Hindlimb muscle (tissue), 1 donor: ENCODE measurements at regions not wholly inside any gene's neighbourhood (a gene's known extent, or its start where the extent isn't known, plus 50 kb on each side); places are given as distances from the start of the nearest gene placed in this dataset.
"Not testable (repeated sequence)": the region's sequence is repeated elsewhere in the genome, so short reads cannot be mapped to it uniquely, and the experiment has no call there.

ENCODE experiments used
- DNase-seq: peaks from one replicate; pipeline ENCODE4 v3.0.0-alpha.2; 2013

DNA sequence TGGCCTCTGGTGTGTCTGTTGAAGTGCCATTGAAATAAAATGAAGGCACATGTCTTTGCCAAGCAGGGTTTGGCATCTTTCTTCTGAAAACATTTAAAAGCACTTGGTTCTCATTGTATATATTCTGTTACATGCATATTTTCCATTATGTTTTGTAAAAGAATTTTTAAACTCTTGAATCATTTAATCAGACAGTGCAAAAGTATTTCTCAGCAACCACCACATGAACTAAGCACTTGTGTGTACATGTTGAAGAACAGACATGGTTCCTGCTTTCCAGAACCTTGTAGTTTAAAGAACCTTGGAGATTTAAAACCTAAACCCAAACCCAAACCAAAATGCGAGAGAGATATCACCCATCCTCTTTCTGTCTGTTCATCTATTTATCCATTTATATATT lies 220.3 kb upstream of the GIMD1 start:
- no peak for DNase-seq

DNA sequence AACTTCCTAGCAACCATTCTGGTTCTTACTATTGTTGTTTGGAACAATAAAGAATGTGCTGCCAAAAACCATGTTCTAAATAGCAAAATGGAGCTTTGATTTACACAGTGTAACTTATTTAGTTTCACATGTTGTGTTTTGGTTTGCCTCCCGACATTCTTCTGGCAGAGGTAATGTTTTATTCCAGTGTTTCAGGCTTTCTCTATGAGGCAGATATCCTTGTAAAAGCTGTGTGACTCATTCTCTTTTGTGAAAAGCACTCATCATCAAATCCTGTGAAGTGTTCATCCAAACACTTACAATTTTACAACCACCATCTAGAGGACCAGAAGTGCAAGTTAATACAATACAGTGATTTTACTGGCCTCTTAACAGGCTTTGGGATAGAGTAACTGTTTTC lies 219.0 kb upstream of the GIMD1 start:
- DNase-seq: peak; percentile 52

DNA sequence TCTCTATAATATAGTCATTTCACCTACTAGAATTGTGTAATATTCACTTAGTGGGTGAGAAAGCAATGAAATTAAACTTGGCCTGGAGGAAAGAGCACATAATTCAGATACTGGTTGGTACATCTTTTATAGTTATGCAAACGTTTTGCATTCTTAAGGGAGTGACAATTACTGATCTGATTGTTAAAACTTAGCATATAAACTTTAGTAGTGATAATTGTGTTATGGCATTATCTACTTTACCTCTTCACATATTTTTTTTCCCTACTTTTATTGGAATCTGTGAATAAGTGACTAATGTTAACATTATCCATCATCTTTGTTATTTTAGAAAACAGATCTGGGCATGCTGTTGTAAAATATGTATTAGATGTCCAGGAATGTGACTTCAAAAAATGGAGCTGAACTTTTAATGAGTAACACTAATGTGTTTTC lies 217.4 kb upstream of the GIMD1 start:
- no peak for DNase-seq

DNA sequence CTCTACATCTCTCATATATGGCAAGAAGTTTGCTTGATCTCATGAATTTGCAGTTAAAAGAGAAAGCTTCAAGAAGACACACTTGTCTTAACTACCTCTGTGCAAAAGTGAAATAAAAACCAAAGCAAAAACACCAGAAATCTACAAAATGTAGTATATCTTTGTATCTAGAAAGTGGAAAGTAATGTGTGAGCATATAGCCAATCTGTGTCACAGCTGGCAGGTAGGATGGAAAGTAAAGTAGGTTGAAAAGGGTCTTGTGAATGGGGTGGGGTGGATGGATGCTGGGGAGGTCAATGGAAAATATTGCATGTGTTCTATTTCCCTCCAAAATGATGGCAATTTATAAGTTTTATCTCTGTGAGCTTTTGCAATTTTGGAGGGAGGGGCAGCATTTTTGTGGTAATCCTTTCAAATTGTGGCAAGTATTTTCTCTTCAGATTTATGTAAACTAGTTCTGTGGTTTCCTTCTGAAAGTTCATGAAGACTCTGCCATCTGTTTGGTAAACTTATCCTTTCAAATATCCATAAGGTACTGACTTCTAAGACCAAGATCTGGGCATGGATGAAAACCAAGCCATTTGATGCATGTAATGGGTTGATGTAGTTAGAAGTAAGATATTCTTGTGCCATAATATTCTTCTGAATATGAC lies 215.9 kb upstream of the GIMD1 start:
- DNase-seq: no peak

DNA sequence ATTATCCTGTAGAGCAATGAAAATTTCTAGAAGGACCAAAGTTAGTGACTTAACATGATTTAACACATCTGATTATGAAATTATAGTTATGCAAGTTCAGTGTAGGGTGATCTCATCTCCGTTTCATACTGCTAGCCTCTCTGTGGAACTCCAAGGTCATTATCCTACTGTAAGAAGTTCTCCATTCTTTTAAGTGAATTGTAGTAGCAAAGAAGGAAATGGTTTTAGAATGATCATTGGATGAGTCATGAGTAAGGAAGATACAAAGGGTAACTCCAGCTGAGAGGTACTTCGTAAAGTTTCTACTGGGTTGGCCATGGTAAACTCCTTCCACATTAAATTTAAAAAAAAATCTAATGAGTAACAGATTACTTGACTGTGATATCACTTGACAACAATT lies 215.0 kb upstream of the GIMD1 start:
- DNase-seq: no peak

DNA sequence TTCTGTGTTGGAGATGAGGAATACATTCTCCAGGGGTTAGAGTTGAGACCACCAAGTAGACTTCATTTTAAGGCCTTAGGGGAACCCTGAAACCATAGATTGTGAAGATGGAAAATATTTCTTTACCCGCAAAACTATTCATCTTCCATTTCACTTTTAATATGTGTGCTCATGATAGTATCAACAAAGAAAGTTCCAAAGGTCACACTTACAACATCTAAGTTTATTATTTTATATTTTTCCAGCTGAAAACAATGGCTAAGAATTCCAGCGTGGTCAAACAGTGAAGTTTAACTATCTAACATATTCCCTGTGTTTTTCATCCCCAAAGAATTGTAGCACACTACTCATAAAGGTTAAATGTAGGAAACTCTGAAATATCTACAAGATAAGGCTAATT lies 214.5 kb upstream of the GIMD1 start:
- no peak for DNase-seq

DNA sequence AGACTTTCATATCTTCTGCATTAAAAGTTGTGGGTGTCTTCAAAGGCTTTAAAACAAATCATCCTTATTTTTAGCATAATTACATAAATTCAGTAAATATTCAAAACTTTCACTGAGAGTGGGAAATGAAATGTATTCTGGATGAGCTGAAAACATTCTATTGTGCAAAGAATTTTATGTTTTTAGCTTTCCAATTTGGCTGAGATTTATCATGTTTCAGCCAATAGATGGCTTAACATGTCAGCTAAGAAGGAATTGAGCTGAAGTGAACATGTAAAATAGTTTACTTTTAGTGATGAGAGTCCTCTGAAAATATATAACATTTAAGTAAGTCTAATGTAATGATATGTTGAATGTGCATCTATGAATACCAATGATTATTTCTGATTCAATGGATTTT lies 213.5 kb upstream of the GIMD1 start:
- DNase-seq: no peak

DNA sequence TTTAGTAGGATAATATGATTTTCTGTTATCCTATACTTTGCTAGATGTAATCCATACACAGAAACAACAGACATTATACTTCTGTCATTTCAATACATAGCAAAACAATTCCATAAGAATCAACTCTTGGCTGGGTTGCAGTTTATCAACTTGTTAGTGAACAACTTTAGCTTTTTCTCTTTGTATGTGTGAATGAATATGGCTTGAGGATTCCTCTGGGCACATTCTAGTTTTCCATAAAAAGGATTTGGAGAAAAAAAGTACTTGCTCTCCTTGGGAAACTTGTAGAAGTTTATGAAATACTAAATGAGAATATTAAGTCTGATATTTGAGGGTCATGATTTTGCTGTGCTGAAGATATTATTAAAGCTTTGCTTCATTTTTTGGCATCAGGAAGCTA lies 210.7 kb upstream of the GIMD1 start:
- no peak for DNase-seq

DNA sequence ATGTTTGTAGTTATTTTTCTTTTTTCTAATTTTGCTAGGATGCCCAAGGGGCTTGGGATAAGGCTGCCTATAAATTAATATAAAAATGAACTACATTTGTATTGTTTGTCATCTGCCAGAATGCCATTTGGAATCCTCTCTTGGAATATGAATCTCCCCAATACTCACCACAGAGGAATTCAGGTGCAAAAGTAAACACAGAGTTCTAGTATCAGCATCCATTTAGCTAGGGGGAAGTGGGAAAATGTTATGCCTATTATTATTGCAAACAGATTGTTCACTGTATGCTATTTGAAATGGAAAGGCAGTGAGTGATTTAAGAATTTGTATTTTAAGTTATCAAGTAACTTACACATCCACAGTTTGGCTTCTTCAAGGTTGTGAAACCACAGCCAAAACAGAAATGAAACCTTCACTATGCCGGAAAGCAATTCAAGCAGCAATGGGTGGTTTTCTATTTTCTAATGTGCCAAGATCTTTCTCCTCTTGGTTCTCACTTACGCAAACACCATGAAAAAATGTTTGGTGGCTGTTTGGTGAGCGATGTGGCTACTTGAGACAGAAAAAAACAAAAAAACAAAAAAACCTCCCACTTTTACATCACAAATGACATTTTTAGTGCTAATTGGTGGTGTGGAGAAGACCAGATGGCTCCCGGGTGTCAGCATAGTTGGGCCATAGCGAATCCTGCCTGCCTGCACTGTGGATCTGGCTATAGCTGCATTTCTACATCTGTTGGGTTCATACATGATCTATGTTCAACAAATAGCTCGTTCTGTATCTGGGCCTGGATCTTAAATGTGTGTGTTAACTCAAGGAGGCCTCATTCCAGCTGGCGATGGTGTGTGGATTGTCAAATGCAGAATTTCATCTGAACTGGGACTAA lies 200.8 kb upstream of the GIMD1 start:
- peak; percentile 79 for DNase-seq

DNA sequence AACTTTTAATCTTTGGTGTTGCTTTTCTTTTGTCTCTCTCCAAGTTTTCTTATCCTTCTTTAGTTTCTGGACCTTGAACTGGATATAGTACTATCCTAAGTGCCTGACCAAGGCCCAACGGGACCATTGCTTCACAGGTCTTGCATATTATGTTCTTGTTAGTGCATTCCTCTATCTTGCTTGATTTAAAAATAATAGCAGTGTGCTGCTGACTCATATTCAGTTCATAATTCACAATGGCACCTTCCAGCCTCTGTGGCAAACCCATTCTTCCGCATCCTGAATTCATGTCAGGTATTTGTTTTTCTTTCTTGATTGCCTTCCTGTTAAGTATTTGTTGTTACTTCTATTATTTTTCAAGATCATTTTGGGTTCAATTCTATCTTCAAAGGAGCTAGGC lies 197.1 kb upstream of the GIMD1 start:
- DNase-seq: no peak

DNA sequence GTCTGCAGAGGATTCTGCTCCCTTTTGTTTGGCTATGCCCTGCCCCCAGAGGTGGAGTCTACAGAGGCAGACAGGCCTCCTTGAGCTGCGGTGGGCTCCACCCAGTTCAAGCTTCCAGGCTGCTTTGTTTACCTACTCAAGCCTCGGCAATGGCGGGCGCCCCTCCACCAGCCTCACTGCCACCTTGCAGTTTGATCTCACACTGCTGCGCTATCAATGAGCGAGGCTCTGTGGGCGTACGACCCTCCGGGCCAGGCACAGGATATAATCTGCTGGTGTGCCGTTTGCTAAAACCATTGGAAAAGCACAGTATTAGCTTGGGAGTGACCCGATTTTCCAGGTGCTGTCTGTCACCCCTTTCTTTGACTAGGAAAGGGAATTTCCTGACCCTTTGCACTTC lies 195.1 kb upstream of the GIMD1 start:
- not testable (repeated sequence) for DNase-seq

DNA sequence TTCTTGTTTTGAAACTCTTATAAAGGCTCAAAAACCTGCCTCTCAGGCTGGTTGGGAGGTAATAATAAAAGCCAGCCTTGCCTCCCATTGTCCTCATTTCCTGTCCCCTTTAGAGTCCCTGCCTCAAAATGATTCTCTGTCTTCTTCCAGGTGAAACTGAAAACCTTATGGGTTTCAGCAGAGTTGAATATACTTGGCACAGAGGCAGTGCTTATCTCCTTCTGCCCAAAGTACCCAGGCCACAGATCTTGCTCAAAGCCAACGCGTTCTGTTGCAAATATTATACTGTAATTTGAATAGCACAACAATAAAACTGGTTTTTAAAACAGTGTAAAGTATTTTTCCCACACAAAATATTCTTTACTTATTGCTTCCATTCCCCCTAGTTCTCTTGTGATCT lies 183.1 kb upstream of the GIMD1 start:
- no peak for DNase-seq

DNA sequence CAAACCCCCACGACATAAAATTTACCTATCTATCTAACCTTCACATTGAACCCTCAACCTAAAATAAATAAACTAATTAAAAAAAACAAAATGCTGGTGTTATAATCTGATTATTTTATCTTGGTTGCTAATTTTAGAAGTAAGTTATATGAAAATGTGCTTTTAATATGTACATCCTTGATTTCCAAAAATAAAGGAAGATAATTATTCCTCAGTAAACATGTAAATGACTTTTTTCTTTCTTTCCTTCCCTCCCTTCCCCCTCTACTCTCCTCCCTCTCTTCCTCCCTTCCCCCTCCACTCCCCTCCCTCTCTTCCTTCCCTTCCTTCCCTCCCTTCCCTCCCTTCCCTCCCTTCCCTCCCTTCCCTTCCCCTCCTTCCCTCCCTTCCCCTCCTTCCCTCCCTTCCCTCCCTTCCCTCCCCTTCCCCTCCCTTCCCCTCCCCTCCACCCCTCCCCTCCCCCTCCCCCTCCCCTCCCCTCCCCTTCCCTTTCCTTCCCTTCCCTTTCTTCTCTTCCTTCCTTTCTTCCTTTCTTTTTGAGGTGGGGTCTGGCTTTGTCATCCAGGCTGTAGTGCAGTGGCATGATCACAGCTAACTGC lies 180.0 kb upstream of the GIMD1 start:
- no peak for DNase-seq

DNA sequence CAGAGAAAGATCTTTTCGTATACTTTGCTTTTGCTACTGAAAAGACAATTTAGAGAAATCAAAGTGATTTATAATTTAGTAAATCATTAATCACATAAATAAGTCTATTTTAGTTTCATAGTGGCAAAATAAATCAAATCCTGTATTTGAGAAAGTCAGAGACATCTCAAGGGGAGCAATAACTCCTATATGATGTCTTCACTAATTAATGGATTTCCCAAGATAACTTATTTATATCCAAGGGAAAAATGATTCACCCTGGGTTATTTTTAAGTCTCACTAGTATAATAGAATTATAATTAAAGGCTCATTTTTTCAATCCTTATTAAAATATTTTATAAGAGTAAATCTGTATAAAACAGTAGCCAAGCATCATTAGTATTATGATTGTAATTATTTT lies 177.8 kb upstream of the GIMD1 start:
- DNase-seq: no peak

DNA sequence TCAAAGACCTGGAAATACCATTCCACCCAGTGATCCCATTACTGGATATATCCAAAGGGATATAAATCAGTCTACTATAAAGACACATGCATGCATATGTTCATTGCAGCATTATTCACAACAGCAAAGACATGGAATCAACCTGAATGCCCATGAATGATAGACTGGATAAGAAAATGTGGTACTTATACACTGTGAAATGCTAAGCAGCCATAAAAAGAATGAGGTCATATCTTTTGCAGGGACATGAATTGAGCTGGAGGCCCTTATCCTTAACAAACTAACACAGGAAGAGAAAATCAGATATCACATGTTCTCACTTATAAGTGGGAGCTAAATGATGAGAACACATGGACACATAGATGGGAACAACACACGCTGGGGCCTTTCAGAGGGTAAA lies 174.0 kb upstream of the GIMD1 start:
- DNase-seq: not testable (repeated sequence)

DNA sequence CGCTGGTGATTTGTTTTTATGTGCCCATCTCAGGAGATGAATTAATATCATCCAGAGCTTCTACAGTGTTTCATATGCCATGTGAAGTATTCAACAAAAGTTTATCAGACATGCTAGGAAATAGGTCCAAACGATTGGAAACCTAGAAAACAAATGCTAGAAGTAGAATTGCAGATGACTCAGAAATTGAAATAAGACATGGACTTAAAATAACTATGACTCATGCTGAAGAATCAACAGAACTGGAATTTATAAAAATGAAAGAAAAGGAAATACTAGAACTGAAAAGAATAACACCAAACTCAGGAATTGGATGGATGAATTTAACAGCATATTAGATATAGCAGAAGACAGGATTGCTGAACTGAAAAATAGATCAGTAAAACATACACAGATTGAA lies 172.7 kb upstream of the GIMD1 start:
- DNase-seq: no peak

DNA sequence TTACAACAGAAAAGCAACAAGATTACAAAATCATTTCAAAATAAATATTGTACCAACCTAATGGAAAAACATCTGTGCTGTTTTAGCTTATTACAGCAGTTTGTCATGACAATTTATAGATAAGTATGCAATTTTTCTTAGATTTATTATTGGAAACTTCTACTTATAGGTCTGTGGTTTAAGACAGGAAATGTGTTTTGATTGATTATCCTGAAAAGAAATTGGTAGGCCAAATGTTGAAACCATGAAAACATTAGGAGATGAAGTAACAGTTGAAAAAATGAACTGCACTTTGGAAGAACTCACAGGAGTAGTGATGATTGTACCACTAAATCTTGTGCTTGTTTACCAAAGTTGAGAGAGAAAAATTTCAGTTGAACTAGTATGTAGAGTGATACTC lies 162.2 kb upstream of the GIMD1 start:
- no peak for DNase-seq

DNA sequence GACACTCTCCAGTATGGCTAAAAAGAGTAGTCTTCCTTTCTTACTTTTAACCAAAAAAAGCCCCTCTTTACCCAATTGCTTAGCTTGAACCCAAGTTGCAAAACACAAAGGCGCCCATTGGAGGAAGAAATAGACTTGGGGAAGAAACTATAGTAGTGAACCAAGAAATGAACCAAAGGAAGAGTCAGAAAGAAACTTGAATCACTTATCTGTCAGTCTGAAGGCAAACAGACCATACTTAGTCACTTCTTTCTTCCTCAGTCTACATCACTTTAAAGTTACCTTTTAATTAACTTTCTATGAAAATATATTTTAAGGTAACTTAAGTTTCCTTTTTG lies 161.4 kb upstream of the GIMD1 start:
- DNase-seq: no peak

DNA sequence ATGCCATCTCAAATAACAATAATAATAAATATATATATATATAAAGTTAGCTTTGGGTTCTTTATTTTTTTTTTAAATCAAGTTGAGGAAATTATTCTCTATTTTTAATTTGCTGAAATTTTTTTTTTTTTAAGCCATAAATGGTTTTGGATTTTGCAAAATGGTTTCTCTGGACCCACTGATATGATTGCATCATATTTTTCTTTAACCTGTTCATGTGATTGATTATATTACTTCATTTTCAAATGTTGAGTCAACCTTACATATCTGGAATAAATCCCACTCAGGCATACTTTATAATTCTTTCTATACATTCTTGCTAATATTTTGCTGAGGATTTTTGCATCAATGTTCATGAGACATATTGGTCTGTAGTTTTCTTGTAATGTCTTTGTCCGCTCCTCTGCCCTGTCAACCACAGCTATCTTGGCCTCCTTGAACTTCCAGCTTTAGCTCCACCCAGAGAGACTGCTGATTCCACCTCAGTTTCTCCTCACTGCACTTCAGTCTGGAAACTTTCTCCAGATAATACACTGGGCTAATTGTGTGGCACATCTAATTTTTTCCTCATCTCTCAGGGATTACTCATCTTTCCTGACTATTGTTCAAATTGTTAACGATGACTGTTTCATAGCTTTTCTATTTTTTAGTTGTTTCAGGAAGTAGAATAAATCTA lies 160.9 kb upstream of the GIMD1 start:
- no peak for DNase-seq

DNA sequence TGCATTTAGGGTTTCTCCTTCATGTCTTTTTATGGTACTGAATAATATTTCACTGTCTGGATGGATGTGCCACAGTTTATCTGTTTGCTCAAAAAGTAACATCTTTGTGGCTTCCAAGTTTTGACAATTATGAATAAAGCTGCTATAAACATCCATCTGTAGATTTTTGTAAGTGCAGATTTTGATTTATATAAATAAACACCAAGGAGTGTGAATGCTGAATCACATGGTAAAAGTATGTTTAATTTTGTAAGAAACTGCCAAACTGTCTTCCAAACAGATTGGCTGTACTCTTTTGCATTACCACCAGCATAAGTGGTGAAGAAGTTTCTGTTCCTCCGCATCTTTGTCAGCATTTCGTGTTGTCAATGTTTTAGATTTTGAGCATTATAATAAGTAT lies 158.7 kb upstream of the GIMD1 start:
- no peak for DNase-seq

DNA sequence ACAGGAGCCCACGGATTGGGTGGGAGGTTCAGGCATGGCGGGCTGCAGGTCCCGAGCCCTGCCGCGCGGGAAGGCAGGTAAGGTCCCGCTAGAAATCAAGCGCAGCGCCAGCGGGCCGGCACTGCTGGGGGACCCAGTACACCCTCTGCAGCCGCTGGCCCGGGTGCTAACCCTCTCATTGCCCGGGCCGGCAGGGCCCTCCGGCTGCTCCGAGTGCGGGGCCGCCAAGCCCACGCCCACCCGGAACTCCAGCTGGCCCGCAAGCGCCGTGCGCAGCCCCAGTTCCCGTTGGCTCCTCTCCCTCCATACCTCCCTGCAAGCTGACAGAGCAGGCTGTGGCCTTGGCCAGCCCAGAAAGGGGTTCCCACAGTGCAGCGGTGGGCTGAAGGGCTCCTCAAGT lies 156.8 kb upstream of the GIMD1 start:
- DNase-seq: not testable (repeated sequence)

DNA sequence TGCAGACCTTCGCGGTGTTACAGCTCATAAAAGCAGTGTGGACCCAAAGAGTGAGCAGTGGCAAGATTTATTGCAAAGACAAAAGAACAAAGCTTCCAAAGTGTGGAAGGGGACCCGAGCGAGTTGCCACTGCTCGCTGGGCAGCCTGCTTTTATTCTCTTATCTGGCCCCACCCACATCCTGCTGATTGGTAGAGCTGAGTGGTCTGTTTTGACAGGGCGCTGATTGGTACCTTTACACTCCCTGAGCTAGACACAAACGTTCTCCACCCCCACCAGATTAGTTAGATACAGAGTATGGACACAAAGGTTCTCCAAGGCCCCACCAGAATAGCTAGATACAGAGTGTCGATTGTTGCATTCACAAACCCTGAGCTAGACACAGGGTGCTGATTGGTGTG lies 156.2 kb upstream of the GIMD1 start:
- not testable (repeated sequence) for DNase-seq

DNA sequence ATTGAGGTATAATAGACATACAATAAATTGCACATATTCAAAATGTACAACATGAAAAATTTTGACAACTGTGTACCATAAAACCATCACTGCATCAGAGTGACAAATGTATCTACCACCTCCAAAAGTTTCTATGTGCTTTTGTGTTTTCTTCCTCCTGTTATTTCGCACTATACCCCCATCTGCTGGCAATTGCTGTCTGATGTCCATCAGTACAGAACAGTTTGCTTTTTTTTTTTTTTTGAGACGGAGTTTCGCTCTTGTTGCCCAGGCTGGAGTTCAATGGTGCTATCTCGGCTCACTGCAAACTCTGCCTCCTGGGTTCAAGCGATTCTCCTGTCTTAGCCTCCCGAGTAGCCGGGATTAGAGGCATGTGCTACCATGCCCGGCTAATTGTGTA lies 154.3 kb upstream of the GIMD1 start:
- DNase-seq: no peak
